MCF 10A (cell line): ENCODE measurements at regions not wholly inside any gene's neighbourhood (a gene's known extent, or its start where the extent isn't known, plus 50 kb on each side); places are given as distances from the start of the nearest gene placed in this dataset.

Experiments
- BruUV-seq: library from RNA; stranded (reverse); fragments of 400-500 nt; replicated peaks from 2 replicates; lab custom pipeline; 2021; lab: Mats Ljungman, UMichigan
- CTCF ChIA-PET: fragments of 300-600 bp; sonication (Branson Sonifier 250); formaldehyde crosslinking; extraction: SDS; loops from one replicate; lab custom pipeline; 2021; ENCODE audit warnings: antibody characterized with exemption, inconsistent platforms; lab: Yijun Ruan, JAX
- POLR2A ChIA-PET: fragments of 300-600, 350-650 bp; sonication (Branson Sonifier 250); formaldehyde crosslinking; extraction: SDS; loops from one replicate; lab custom pipeline; 2020; ENCODE audit warnings: antibody characterized with exemption, inconsistent platforms; lab: Yijun Ruan, JAX
- DNase-seq: peaks from one replicate; pipeline ENCODE4 v3.0.0-alpha.2; 2018; ENCODE audit not compliant: unreplicated experiment
- H3K27ac Mint-ChIP-seq: one replicate; pipeline ENCODE4 v1.8.0; 2022; ENCODE audit warnings: mild to moderate bottlenecking, low read depth, mixed read lengths; ENCODE audit not compliant: unreplicated experiment
- H3K27me3 Mint-ChIP-seq: one replicate; pipeline ENCODE4 v1.8.0; 2022; ENCODE audit warnings: mixed read lengths; ENCODE audit not compliant: insufficient read depth, unreplicated experiment
- H3K36me3 Mint-ChIP-seq: one replicate; pipeline ENCODE4 v1.8.0; 2022; ENCODE audit warnings: mild to moderate bottlenecking, moderate library complexity, mixed read lengths; ENCODE audit not compliant: insufficient read depth, unreplicated experiment
- H3K4me1 Mint-ChIP-seq: one replicate; pipeline ENCODE4 v1.8.0; 2022; ENCODE audit warnings: mixed read lengths; ENCODE audit not compliant: insufficient read depth, unreplicated experiment
- H3K4me3 Mint-ChIP-seq: one replicate; pipeline ENCODE4 v1.8.0; 2022; ENCODE audit warnings: mild to moderate bottlenecking, moderate library complexity, mixed read lengths; ENCODE audit not compliant: unreplicated experiment
- H3K9me3 Mint-ChIP-seq: one replicate; pipeline ENCODE4 v1.8.0; 2022; ENCODE audit warnings: mixed read lengths; ENCODE audit not compliant: unreplicated experiment
- CTCF ChIP-seq: fragments of 200-600 bp; IDR thresholded peaks from one replicate; pipeline ENCODE4 v1.8.0; 2022; ENCODE audit warnings: antibody characterized with exemption, mild to moderate bottlenecking; ENCODE audit not compliant: unreplicated experiment
- intact Hi-C: fragments of 100-400 bp; cut with micrococcal nuclease; formaldehyde crosslinking; loops from 2 replicates; pipeline ENCODE4 v1.14.1; 2022

- Mint-ChIP-seq H3K36me3 (no peaks in the 10 kb centered on the region), H3K4me1 (no peaks in the 10 kb centered on the region), H3K27me3 (no peaks in the 10 kb centered on the region), H3K9me3 (peaks cover 7% of the 10 kb centered on the region), H3K27ac (no peak overlapping the region), H3K4me3 (no peak overlapping the region)
- no TSS peak for BruUV-seq
- ChIA-PET POLR2A (no interaction called here), CTCF (interaction anchor here (0.6 to 1.2 kb wide), 3 partner anchors 84 to 586 kb away, joined by 4 to 7 read pairs (median 4); no protein-coding TSS in a partner anchor)
- no peak for TF ChIP-seq CTCF
- DNase-seq = no peak
- intact Hi-C loops = no loop called here
These were observed 163.2 kb upstream of the LRRC7 start for GRCh38 chr1:69404486-69404885.

- no peak for DNase-seq
- BruUV-seq = no TSS peak
- Mint-ChIP-seq H3K4me1 (no peaks in the 10 kb centered on the region), H3K27ac (no peak overlapping the region), H3K9me3 (peaks cover 7% of the 10 kb centered on the region), H3K27me3 (no peaks in the 10 kb centered on the region), H3K36me3 (no peaks in the 10 kb centered on the region), H3K4me3 (no peak overlapping the region)
- POLR2A ChIA-PET = no interaction called here
- intact Hi-C loops = no loop called here
- CTCF ChIA-PET = no interaction called here
- no peak for TF ChIP-seq CTCF
These were observed 161.5 kb upstream of the LRRC7 start for GRCh38 chr1:69406244-69406643.

GRCh38 chr1:69409731-69410456 is 157.8 kb upstream of the LRRC7 start:
- intact Hi-C loops = no loop called here
- no peaks in the 10 kb centered on the region for H3K4me1 Mint-ChIP-seq
- DNase-seq = no peak

GRCh38 chr1:69410457-69410850 is 157.3 kb upstream of the LRRC7 start:
- intact Hi-C loops = no loop called here
- no peak for TF ChIP-seq CTCF
- H3K9me3 Mint-ChIP-seq = peaks cover 7% of the 10 kb centered on the region
- no peak overlapping the region for H3K27ac Mint-ChIP-seq
- no peaks in the 10 kb centered on the region for H3K27me3 Mint-ChIP-seq
- ChIA-PET POLR2A (no interaction called here), CTCF (no interaction called here)
- no peaks in the 10 kb centered on the region for H3K4me1 Mint-ChIP-seq
- BruUV-seq = no TSS peak
- H3K36me3 Mint-ChIP-seq = no peaks in the 10 kb centered on the region
- DNase-seq = no peak
- no peak overlapping the region for H3K4me3 Mint-ChIP-seq

More at GRCh38 chr1:69409731-69410456, 157.8 kb upstream of the LRRC7 start:
- no peaks in the 10 kb centered on the region for H3K27me3 Mint-ChIP-seq
- no peak overlapping the region for H3K27ac Mint-ChIP-seq
- ChIA-PET CTCF (no interaction called here), POLR2A (no interaction called here)
- BruUV-seq = no TSS peak
- H3K4me3 Mint-ChIP-seq = no peak overlapping the region
- no peak for TF ChIP-seq CTCF
- H3K36me3 Mint-ChIP-seq = no peaks in the 10 kb centered on the region
- H3K9me3 Mint-ChIP-seq = peaks cover 7% of the 10 kb centered on the region
